Neural crest cell (in vitro differentiated cells): ENCODE measurements at regions not wholly inside any gene's neighbourhood (a gene's known extent, or its start where the extent isn't known, plus 50 kb on each side); places are given as distances from the start of the nearest gene placed in this dataset.

ENCODE experiments used
- DNase-seq: peaks from one replicate; pipeline ENCODE4 v3.0.0; 2021; ENCODE audit warnings: low read depth, mixed read lengths, low spot score
- H3K27ac Mint-ChIP-seq: one replicate; pipeline ENCODE4 v1.8.0; 2021; ENCODE audit warnings: mild to moderate bottlenecking, mixed read lengths; ENCODE audit not compliant: unreplicated experiment
- H3K27me3 Mint-ChIP-seq: 2 replicates; pipeline ENCODE4 v1.8.0; 2021; ENCODE audit warnings: low read depth, mild to moderate bottlenecking, mixed read lengths
- H3K36me3 Mint-ChIP-seq: 2 replicates; pipeline ENCODE4 v1.8.0; 2021; ENCODE audit warnings: low read depth, mild to moderate bottlenecking, mixed read lengths
- H3K4me1 Mint-ChIP-seq: 2 replicates; pipeline ENCODE4 v1.8.0; 2021; ENCODE audit warnings: mixed read lengths
- H3K4me3 Mint-ChIP-seq: one replicate; pipeline ENCODE4 v1.8.0; 2021; ENCODE audit warnings: mild to moderate bottlenecking, mixed read lengths
- H3K9me3 Mint-ChIP-seq: 2 replicates; pipeline ENCODE4 v1.8.0; 2021; ENCODE audit warnings: mixed read lengths
- TF ChIP-seq, protein P1 (sequence below): fragments of 200-600 bp; sonication (generic); conservative IDR thresholded peaks from 2 replicates; pipeline ENCODE4 v1.5.0; 2021; ENCODE audit warnings: antibody characterized with exemption, mild to moderate bottlenecking

DNA sequence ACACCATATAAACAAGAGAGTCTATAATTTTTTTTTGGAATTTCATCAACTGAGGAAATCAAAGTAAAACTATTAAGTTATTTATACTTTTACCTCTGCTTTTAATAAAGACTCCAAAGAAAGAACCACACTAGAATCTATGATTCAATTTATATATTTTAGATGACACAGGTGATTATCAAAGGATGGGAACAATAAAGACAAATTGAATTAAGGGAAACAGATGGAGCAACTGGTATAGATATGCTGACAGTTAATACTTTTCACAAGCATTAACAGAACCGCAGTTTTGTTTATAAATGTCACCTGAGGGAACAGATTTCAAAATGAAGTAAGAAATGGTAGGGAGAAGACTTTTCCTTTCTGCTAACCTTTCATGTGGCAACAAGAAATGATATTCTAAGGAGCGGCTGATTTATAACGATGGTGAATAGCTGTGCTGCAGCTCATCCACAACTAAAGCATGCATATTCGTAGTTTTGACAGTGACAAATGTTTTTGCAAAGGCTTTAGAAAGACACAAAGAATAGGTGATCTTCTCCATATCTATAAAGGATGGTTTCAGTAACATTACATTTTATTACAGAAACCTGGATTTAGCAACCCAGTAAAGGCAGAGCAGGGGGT lies 1502.9 kb upstream of the RAG2 start:
- peaks cover 8% of the 10 kb centered on the region for H3K9me3 Mint-ChIP-seq

DNA sequence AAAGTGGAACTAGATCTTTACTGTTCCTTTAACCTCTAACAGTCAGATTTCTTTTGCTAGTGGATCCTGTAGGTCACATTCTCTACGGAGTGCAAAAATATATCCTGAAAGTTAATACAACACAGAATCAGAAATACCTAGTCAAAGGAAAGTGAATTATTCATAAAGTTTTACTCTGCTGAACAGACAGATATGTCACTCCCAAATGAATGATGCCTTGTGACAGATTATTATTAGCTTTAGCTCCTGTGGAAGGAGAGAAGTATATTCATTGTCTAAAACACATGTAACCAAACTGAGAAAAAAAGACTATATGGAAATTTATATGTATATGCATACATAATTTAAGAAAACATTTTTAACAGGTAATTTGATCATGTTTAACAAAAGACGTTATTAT lies 1497.2 kb upstream of the RAG2 start:
- Mint-ChIP-seq H3K9me3 (peaks cover 8% of the 10 kb centered on the region), H3K36me3 (no peaks in the 10 kb centered on the region)

More for the DNA sequence above, 1502.9 kb upstream of the RAG2 start:
- Mint-ChIP-seq H3K4me3 (no peak overlapping the region), H3K4me1 (no peaks in the 10 kb centered on the region), H3K27me3 (no peaks in the 10 kb centered on the region), H3K27ac (no peak overlapping the region), H3K36me3 (no peaks in the 10 kb centered on the region)
- TF ChIP-seq, protein P1, sequence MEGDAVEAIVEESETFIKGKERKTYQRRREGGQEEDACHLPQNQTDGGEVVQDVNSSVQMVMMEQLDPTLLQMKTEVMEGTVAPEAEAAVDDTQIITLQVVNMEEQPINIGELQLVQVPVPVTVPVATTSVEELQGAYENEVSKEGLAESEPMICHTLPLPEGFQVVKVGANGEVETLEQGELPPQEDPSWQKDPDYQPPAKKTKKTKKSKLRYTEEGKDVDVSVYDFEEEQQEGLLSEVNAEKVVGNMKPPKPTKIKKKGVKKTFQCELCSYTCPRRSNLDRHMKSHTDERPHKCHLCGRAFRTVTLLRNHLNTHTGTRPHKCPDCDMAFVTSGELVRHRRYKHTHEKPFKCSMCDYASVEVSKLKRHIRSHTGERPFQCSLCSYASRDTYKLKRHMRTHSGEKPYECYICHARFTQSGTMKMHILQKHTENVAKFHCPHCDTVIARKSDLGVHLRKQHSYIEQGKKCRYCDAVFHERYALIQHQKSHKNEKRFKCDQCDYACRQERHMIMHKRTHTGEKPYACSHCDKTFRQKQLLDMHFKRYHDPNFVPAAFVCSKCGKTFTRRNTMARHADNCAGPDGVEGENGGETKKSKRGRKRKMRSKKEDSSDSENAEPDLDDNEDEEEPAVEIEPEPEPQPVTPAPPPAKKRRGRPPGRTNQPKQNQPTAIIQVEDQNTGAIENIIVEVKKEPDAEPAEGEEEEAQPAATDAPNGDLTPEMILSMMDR: no peak
- no peak for DNase-seq

DNA sequence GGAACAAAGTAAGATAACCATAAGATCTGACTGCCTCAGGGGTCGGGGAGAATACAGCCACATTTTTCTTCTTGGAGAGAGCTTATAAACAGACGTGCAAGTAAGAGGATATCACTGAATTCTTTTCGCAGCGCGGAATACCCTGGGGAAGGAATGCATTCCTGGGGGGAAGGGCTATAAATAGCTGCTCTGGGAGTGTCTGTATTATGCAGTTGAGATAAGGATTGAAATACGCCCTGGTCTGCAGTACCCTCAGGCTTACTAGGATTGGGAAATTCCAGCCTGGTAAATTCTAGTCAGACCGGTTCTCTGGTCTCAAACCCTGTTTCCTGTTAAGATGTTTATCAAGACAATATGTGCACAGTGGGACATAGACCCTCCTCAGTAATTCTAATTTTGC lies 1491.7 kb upstream of the RAG2 start:
- H3K27ac Mint-ChIP-seq: no peak overlapping the region
- DNase-seq: no peak

More for the DNA sequence above, 1497.2 kb upstream of the RAG2 start:
- H3K4me1 Mint-ChIP-seq: no peaks in the 10 kb centered on the region
- H3K27ac Mint-ChIP-seq: no peak overlapping the region
- DNase-seq: no peak
- H3K4me3 Mint-ChIP-seq: no peak overlapping the region
- H3K27me3 Mint-ChIP-seq: no peaks in the 10 kb centered on the region
- TF ChIP-seq, protein P1: no peak

DNA sequence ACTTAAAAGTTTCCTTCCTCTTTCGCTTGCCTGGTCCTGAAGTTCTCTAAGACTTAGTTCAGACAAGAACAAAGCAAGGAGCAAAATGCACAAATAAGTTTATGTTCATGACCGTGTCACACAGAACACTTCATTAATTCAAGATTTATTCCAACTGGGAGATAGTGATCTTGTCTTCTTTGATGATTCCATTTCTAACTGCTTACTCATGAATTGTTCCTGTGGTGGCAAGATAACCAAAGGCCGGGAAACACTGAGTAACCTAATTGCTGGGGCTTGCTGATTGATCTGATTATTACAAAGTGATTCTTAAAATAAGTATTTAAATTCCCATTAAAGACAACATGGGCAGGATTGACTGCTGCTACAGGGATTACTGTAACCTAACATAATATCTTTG lies 1462.9 kb upstream of the RAG2 start:
- Mint-ChIP-seq H3K27me3 (no peaks in the 10 kb centered on the region), H3K9me3 (peaks cover 3% of the 10 kb centered on the region), H3K4me3 (no peak overlapping the region), H3K27ac (no peak overlapping the region), H3K36me3 (no peaks in the 10 kb centered on the region), H3K4me1 (peaks cover 12% of the 10 kb centered on the region)
- TF ChIP-seq, protein P1: no peak
- DNase-seq: no peak

More for the DNA sequence above, 1491.7 kb upstream of the RAG2 start:
- Mint-ChIP-seq H3K4me1 (no peaks in the 10 kb centered on the region), H3K9me3 (peaks cover 4% of the 10 kb centered on the region), H3K27me3 (no peaks in the 10 kb centered on the region), H3K36me3 (no peaks in the 10 kb centered on the region), H3K4me3 (no peak overlapping the region)
- TF ChIP-seq, protein P1: no peak

DNA sequence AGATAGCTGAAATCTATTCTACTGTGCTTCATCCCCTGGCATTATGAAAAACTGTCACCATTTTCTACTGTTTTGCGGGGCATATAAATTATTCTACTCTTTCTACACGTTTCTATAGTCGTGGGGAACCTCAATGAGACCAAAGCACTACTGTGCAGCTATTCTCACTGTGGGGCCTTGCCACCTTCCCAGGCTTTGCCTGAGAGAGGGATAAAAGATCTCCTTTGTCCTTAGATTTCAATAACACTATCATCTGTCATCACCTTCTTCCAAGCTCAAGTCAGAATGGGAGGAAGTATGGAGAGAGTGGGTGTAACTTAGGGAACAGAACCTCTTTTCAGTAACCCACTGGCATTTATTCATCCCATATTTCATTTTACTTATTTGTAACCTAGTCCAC lies 1462.1 kb upstream of the RAG2 start:
- Mint-ChIP-seq H3K36me3 (no peaks in the 10 kb centered on the region), H3K4me1 (peaks cover 12% of the 10 kb centered on the region), H3K9me3 (peaks cover 3% of the 10 kb centered on the region), H3K27ac (peak overlapping the region; percentile 37), H3K4me3 (no peak overlapping the region), H3K27me3 (no peaks in the 10 kb centered on the region)
- TF ChIP-seq, protein P1: no peak
- no peak for DNase-seq
